MG63 (cell line): ENCODE measurements at regions not wholly inside any gene's neighbourhood (a gene's known extent, or its start where the extent isn't known, plus 50 kb on each side); places are given as distances from the start of the nearest gene placed in this dataset.

Experiments
- DNase-seq: peaks from one replicate; pipeline ENCODE4 v3.0.0-alpha.2; 2020
- H3K27me3 ChIP-seq: fragments of 250-450 bp; sonication (Bioruptor Pico); 2 replicates; pipeline ENCODE4 v1.5.1; 2020; ENCODE audit warnings: mild to moderate bottlenecking, moderate library complexity
- H3K36me3 ChIP-seq: fragments of 250-450 bp; sonication (Bioruptor Pico); 2 replicates; pipeline ENCODE4 v1.5.1; 2020; ENCODE audit warnings: mild to moderate bottlenecking, moderate library complexity
- H3K4me3 ChIP-seq: fragments of 250-450 bp; sonication (Bioruptor Pico); 2 replicates; pipeline ENCODE4 v1.5.1; 2020; ENCODE audit warnings: mild to moderate bottlenecking, moderate library complexity
- H3K9me3 ChIP-seq: fragments of 250-450 bp; sonication (Bioruptor Pico); 2 replicates; pipeline ENCODE4 v1.5.1; 2020; ENCODE audit warnings: mild to moderate bottlenecking, moderate library complexity

GRCh38 chr1:30286988-30287839, 436.2 kb downstream of the MATN1 start:
- Histone ChIP-seq H3K4me3 (no peak overlapping the region), H3K9me3 (no peaks in the 10 kb centered on the region), H3K27me3 (no peaks in the 10 kb centered on the region), H3K36me3 (no peaks in the 10 kb centered on the region)
- DNase-seq: no peak

- no peak for DNase-seq
- no peaks in the 10 kb centered on the region for H3K36me3 ChIP-seq
- H3K4me3 ChIP-seq: no peak overlapping the region
- H3K9me3 ChIP-seq: no peaks in the 10 kb centered on the region
- no peaks in the 10 kb centered on the region for H3K27me3 ChIP-seq
Measured at GRCh38 chr1:30286241-30286987, 437.0 kb downstream of the MATN1 start.

- Histone ChIP-seq H3K27me3 (no peaks in the 10 kb centered on the region), H3K9me3 (no peaks in the 10 kb centered on the region), H3K4me3 (no peak overlapping the region), H3K36me3 (no peaks in the 10 kb centered on the region)
- DNase-seq: no peak
Measured at GRCh38 chr1:30285501-30285932, 437.9 kb downstream of the MATN1 start.

GRCh38 chr1:30284728-30285475, 438.5 kb downstream of the MATN1 start:
- DNase-seq: no peak
- Histone ChIP-seq H3K9me3 (no peaks in the 10 kb centered on the region), H3K36me3 (no peaks in the 10 kb centered on the region), H3K27me3 (no peaks in the 10 kb centered on the region), H3K4me3 (no peak overlapping the region)

GRCh38 chr1:30284226-30284625, 439.2 kb downstream of the MATN1 start:
- H3K27me3 ChIP-seq: no peaks in the 10 kb centered on the region
- no peak overlapping the region for H3K4me3 ChIP-seq

GRCh38 chr1:30283199-30283962, 440.0 kb downstream of the MATN1 start:
- DNase-seq: no peak
- no peak overlapping the region for H3K4me3 ChIP-seq
- H3K9me3 ChIP-seq: no peaks in the 10 kb centered on the region
- H3K36me3 ChIP-seq: no peaks in the 10 kb centered on the region
- H3K27me3 ChIP-seq: no peaks in the 10 kb centered on the region

More at GRCh38 chr1:30284226-30284625, 439.2 kb downstream of the MATN1 start:
- H3K36me3 ChIP-seq: no peaks in the 10 kb centered on the region
- H3K9me3 ChIP-seq: no peaks in the 10 kb centered on the region
- no peak for DNase-seq

- no peak overlapping the region for H3K4me3 ChIP-seq
- no peaks in the 10 kb centered on the region for H3K27me3 ChIP-seq
- H3K9me3 ChIP-seq: no peaks in the 10 kb centered on the region
- H3K36me3 ChIP-seq: no peaks in the 10 kb centered on the region
- no peak for DNase-seq
Measured at GRCh38 chr1:30280572-30280971, 442.8 kb downstream of the MATN1 start.

- no peaks in the 10 kb centered on the region for H3K36me3 ChIP-seq
- H3K9me3 ChIP-seq: no peaks in the 10 kb centered on the region
- H3K4me3 ChIP-seq: no peak overlapping the region
Measured at GRCh38 chr1:30277911-30278310, 445.5 kb downstream of the MATN1 start.

GRCh38 chr1:30277415-30277814, 446.0 kb downstream of the MATN1 start:
- H3K9me3 ChIP-seq: no peaks in the 10 kb centered on the region
- H3K36me3 ChIP-seq: no peaks in the 10 kb centered on the region
- no peaks in the 10 kb centered on the region for H3K27me3 ChIP-seq
- DNase-seq: no peak
- H3K4me3 ChIP-seq: no peak overlapping the region

More at GRCh38 chr1:30277911-30278310, 445.5 kb downstream of the MATN1 start:
- no peaks in the 10 kb centered on the region for H3K27me3 ChIP-seq
- no peak for DNase-seq

GRCh38 chr1:30275926-30276764, 447.2 kb downstream of the MATN1 start:
- H3K9me3 ChIP-seq: no peaks in the 10 kb centered on the region
- no peaks in the 10 kb centered on the region for H3K36me3 ChIP-seq
- no peak overlapping the region for H3K4me3 ChIP-seq
- no peaks in the 10 kb centered on the region for H3K27me3 ChIP-seq
- DNase-seq: no peak

GRCh38 chr1:30274976-30275621, 448.3 kb downstream of the MATN1 start:
- Histone ChIP-seq H3K27me3 (no peaks in the 10 kb centered on the region), H3K4me3 (no peak overlapping the region), H3K9me3 (no peaks in the 10 kb centered on the region), H3K36me3 (no peaks in the 10 kb centered on the region)
- DNase-seq: no peak

GRCh38 chr1:30274173-30274970, 449.0 kb downstream of the MATN1 start:
- Histone ChIP-seq H3K4me3 (no peak overlapping the region), H3K9me3 (no peaks in the 10 kb centered on the region), H3K36me3 (no peaks in the 10 kb centered on the region), H3K27me3 (no peaks in the 10 kb centered on the region)
- no peak for DNase-seq

GRCh38 chr1:30273456-30273855, 449.9 kb downstream of the MATN1 start:
- Histone ChIP-seq H3K36me3 (no peaks in the 10 kb centered on the region), H3K27me3 (no peaks in the 10 kb centered on the region), H3K4me3 (no peak overlapping the region), H3K9me3 (no peaks in the 10 kb centered on the region)
- DNase-seq: no peak

- Histone ChIP-seq H3K4me3 (no peak overlapping the region), H3K9me3 (no peaks in the 10 kb centered on the region), H3K27me3 (no peaks in the 10 kb centered on the region), H3K36me3 (no peaks in the 10 kb centered on the region)
- no peak for DNase-seq
Measured at GRCh38 chr1:30273021-30273325, 450.4 kb downstream of the MATN1 start.
